GM04504 (cell line): ENCODE measurements at regions not wholly inside any gene's neighbourhood (a gene's known extent, or its start where the extent isn't known, plus 50 kb on each side); places are given as distances from the start of the nearest gene placed in this dataset.
"Not testable (repeated sequence)": the region's sequence is repeated elsewhere in the genome, so short reads cannot be mapped to it uniquely, and the experiment has no call there.

Source experiments
- DNase-seq: peaks from one replicate; pipeline ENCODE4 v3.0.0-alpha.2; 2012; ENCODE audit warnings: low read depth

GRCh38 chr1:80158771-80159170, 1152.2 kb upstream of the ADGRL4 start:
- DNase-seq, result no peak

DNA sequence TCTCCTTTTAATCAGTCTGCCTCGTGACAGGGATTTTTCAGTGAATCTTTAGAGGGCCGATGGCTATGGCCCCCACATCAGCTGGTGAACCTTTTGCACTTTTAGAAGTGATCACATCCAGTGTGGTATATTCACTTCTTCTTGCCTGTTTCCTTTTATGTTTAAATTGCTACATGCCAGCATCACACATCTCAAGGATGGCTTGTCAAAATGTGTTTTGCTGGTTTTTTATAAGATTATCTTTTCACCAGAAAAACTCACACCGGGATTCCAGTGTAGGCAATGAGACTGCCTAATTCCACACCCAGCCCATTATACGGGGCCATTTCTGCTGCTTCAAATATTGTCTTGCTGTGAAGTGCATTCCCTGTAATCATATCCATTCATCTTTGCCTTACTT, 1151.7 kb upstream of the ADGRL4 start:
- DNase-seq, result no peak

DNA sequence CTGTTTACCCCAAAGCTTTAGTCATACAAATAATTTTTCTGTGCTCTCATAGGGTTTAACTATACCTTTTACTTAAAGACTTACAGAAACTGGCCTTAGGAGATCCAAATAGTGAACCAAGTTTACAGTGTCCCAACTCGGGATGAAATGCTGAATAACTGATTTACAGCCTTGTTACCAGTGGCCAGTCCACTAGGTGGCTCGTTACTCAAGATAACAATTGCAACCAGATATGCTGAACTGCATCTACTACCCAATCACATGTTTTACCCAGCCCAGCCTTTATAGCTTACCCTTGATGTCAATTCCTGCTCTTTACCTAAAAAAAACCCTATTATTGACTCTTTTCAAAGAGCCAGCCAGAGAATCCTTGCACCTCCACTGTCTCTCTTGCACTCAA, 1148.8 kb upstream of the ADGRL4 start:
- no peak for DNase-seq

GRCh38 chr1:80154176-80154575, 1147.6 kb upstream of the ADGRL4 start:
- no peak for DNase-seq

DNA sequence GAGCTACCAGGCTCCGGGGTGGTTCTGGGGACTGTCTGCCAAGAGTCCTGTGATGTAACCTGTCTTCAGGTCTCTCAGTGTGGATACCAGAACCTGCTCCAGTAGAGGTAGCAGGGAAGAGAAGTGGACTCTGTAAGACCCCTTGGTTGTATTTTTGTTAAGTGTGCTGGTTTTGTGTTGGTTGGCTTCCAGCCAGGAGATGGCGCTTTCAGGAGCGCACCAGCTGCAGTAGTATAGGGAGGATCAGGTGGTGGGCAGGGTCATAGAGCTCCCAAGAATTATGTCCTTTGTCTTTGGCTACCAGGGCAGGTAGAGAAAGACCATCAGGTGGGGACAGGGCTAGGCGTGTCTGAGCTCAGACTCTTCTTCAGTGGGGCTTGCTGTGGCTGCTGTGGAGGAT, 1147.2 kb upstream of the ADGRL4 start:
- DNase-seq, result no peak

GRCh38 chr1:80143361-80143760, 1136.8 kb upstream of the ADGRL4 start:
- no peak for DNase-seq

- not testable (repeated sequence) for DNase-seq
These were observed 1131.5 kb upstream of the ADGRL4 start for GRCh38 chr1:80137946-80138602.

DNA sequence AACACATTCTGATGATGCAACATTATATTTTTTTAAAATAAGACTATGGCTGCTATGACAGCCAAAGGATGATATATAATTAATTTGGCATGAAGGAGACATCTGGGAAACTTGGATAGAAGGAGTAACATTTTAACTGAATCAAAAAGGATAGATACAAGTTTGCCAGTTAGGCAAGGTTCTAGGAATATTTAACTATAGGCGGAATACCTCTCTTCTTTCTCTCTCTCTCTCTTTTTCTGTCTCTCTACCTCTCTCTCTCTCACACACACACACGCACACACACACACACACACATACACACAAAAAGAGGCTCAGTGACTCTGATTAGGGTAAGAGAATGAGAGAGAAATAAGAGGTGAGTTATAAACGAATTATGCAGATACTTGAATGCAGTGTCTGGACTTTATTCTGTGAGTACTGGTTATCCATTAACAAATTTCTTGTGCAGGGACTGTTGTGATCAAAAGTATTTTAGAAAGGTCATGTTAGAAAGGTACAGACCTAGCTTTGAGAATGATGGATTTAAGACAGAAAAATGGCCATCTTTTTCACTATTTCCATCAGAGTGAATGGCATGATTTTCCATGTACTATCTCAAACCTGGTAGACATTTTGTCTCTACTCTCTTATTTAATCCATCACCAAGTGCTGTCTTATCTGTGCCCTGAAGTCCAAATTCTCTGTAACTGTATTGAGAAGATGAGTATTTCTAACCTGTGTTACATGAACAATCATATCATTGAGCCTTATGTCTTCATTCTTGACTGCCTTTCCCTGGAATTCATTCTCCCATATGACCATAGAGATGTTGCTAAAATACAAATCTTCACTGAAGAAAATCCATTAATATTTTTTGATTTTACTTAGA, 1106.9 kb upstream of the ADGRL4 start:
- no peak for DNase-seq

DNA sequence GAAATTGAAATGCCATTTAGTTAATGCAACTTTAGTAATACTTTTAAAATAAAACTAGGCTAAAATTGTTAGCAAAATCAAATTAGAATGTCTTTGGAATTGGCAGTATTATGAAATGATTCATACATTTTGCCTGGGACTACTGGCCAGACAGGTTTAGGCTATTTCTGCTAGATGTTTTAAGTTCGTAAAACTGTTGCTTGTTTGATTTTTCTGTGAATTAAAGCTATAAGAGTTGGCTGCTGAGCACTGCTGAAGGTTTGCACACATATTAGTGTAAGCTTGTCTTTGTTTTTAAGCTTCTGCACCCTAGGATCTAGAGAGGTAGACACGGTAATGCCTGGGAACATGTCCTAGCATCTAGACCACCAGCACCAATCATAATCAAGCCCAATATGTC, 1094.6 kb upstream of the ADGRL4 start:
- DNase-seq, result no peak

DNA sequence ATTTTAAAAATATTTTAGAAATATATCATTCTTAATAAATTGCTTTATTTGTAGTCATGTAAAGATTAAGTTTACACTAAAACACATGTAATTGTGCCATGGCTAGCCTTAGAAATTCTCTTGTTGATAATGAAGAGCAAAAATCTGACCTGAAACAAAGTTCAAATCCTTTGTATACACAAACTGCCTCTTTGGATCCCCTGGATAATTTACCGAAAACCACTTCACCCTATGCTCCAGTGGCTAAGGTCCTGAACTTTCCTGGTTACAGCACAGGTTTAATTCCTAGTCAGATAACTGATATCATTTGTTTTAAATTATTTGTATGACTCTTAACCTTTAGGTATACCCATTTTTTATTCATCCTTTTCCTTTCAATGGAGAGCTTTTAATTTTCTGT, 1093.2 kb upstream of the ADGRL4 start:
- no peak for DNase-seq

DNA sequence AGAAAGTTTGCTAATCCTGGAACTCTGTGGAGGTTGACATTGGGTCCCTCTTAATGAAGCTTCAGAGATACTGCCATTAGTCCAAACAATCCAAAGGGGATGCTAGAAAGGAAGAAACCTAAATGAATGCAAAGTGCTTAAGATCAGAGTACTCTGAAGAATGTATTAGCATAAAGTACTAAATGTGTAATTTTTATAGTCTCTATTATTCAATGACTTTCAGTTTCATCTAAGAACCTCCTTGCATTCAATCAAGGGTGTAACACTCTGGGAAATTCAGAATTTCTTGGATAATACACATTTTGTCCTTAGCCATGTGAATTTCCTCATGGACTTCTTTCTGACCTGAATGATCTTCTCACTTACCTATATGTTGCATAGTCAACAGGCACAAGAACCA, 1078.5 kb upstream of the ADGRL4 start:
- no peak for DNase-seq

DNA sequence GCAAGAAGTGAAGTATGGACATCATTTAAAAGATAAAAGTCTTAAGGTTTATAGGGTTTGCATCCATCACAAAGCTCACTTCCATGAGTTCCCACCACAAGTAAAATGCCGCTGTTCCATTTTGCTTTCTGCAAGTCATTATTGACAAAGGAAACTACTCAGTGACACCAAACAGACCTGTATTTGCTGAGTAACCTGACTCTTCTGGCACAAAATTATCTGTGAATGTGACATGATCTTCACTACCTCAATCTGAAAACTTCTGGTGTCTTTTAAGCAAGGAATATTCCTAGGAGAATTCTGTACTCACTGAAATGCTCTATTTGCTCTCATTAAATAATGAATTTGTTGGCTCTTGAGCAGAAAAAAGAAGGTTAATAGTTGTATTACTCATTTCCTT, 1077.4 kb upstream of the ADGRL4 start:
- no peak for DNase-seq

- no peak for DNase-seq
These were observed 1069.9 kb upstream of the ADGRL4 start for GRCh38 chr1:80076469-80076868.

DNA sequence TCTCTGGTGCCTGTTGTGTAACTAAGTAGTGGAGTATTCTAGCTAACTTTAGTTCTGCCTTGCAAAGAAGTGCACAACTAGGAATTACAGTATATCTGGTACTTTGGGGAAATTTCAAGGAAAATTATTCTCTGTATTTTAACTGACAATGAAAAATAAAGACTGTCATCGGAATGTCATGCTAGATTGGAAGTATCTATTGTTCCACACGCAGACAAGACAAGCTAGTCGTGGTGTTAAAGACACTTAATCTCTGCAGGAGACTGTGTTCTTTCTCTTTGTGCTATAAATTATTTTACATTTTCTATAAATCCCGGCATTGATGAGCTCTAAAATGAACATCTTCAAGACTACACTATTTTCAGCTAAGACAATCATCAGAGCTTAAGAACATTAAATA, 1068.8 kb upstream of the ADGRL4 start:
- no peak for DNase-seq

DNA sequence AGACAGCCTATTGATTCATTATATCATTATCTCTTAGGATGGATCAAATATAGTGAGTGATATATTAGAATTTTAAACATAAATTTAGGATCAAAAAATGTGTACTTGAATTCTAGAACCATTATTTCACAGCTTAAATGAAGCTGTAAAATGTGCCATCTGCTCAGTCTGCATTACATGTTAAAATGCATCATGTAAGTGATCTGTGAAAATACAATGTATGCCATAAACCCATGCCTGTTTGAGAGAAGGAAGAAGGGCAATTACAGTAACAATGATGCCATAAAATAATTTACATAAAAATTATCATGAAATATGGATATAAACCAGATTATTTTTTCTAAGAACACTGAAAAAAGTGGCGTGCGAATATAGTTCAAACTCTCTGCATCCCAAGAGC, 1066.0 kb upstream of the ADGRL4 start:
- no peak for DNase-seq

- DNase-seq, result no peak
These were observed 1059.5 kb upstream of the ADGRL4 start for GRCh38 chr1:80066060-80066459.

DNA sequence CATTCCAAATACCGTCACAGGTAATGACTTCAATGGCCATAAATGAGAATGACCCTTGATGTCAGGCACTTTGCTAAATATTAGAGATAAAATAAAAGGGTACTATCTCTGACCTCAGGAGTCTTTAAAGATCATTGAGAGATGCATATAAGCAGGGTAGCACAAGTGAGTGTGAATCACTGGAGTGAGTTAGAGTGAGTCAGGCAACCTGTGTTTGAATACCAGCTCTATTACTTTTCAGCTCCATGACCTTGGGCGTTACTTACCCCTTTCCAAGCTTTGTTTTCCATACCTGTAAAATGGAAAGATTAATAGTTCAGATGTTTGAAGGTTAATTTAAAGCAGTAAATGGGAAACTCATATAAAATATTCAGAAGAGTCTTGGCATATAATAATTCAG, 1058.0 kb upstream of the ADGRL4 start:
- no peak for DNase-seq

DNA sequence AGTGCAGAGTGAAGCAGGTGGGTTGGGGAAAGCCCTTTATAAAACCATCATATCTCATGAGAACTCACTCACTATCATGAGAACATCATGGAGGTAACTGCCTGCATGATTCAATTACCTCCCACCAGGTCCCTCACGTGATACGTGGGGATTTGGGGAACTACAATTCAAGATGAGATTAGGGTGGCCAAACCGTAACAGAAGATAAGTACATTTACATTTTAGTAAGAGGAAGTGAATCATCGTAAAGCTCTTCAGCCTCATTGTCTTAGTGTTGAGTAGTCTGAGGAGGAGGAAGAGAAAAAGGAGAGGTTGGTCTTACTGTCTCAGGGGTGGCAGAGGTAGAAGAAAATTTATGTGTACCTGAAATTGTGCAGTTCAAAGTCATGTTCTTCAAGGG, 1053.4 kb upstream of the ADGRL4 start:
- DNase-seq, result no peak

DNA sequence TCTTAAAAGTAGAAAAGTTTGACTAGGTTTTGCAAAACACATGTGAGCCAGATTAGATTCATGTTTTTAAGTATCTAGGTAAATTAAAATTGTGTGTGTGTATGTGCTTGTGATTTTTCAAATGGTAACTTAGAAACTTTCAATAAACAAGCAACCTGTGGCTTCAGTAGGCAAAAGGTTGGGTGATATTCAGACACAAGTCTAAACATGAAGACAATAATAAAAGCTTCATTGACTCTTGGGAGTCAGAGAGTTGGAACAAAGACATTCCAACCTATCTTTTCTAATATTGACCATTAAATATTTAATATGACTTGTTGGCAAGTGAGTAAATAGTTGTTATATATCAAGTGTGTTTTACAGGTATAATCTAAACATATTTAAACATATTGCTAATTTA, 1049.6 kb upstream of the ADGRL4 start:
- no peak for DNase-seq

DNA sequence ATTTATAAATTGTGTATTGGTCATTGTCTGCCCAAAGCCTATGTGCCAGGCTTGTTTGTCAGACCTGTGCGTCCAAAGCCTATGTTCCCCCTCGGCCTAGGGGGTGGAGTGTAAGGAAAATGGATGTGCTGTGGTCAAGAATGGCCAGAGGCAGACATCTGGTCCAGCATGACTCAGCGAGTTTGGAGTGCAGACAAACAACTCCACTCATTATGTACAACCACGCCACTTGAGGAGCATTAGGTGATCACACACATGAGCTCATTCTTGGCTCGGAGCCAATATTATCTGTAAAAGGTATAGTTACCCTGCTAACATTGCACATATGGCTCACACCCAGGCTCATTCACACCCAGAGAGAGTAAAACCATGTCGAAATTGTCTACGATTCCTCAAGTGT, 1047.6 kb upstream of the ADGRL4 start:
- DNase-seq, result peak; percentile 14

GRCh38 chr1:80053613-80054012, 1047.1 kb upstream of the ADGRL4 start:
- DNase-seq, result no peak

DNA sequence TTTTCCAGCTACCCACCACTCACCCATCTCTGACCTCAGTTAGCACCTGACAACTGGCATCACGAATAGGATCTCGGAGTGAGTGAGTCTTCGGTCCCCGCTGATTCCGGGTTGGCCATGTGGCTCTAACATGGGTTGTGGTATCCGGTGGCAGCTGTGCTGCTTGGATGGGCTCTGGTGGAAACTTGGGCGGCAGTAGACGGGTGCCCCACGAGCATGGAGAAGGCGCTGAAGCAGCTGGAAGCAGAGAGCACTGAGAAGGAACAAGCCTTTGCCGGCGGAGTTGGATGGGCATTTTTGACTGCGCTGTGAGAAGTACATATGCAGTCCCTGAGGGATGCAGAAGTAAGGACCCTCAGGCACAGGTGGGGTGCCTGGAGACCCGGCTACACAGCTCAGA, 1044.0 kb upstream of the ADGRL4 start:
- DNase-seq, result no peak

GRCh38 chr1:80050085-80050484, 1043.6 kb upstream of the ADGRL4 start:
- DNase-seq, result no peak

GRCh38 chr1:80048716-80049115, 1042.2 kb upstream of the ADGRL4 start:
- DNase-seq, result no peak
